ENCODE measurements at regions not wholly inside any gene's neighbourhood (a gene's known extent, or its start where the extent isn't known, plus 50 kb on each side); places are given as distances from the start of the nearest gene placed in this dataset.
"Not testable (repeated sequence)": the region's sequence is repeated elsewhere in the genome, so short reads cannot be mapped to it uniquely, and the experiment has no call there.

- DNase-seq (ENCODE audit: low read depth in 2 of 3, low spot score in 2 of 3), result no peak
Measured at GRCh38 chr2:82237994-82238662, 1933.6 kb upstream of the LRRTM1 start.

- DNase-seq (ENCODE audit: low read depth in 2 of 3, low spot score in 2 of 3), result no peak
Measured at GRCh38 chr2:82234283-82234874, 1929.8 kb upstream of the LRRTM1 start.

- no peak for DNase-seq (ENCODE audit: low read depth in 2 of 3, low spot score in 2 of 3)
Measured at GRCh38 chr2:82233806-82234205, 1929.3 kb upstream of the LRRTM1 start.

- no peak for DNase-seq (ENCODE audit: low read depth in 2 of 3, low spot score in 2 of 3)
Measured at GRCh38 chr2:82230406-82230805, 1925.9 kb upstream of the LRRTM1 start.

GRCh38 chr2:82226441-82226840 is 1921.9 kb upstream of the LRRTM1 start:
- no peak for DNase-seq (ENCODE audit: low read depth in 2 of 3, low spot score in 2 of 3)

GRCh38 chr2:82224301-82224940 is 1919.9 kb upstream of the LRRTM1 start:
- DNase-seq (ENCODE audit: low read depth in 2 of 3, low spot score in 2 of 3), result no peak

GRCh38 chr2:82215212-82215611 is 1910.7 kb upstream of the LRRTM1 start:
- DNase-seq (ENCODE audit: low read depth in 2 of 3, low spot score in 2 of 3), result no peak

- no peak for DNase-seq (ENCODE audit: low read depth in 2 of 3, low spot score in 2 of 3)
Measured at GRCh38 chr2:82199493-82199852, 1894.9 kb upstream of the LRRTM1 start.

- DNase-seq (ENCODE audit: low read depth in 2 of 3, low spot score in 2 of 3), result no peak
Measured at GRCh38 chr2:82198809-82199492, 1894.4 kb upstream of the LRRTM1 start.

GRCh38 chr2:82182270-82182669 is 1877.7 kb upstream of the LRRTM1 start:
- no peak for DNase-seq (ENCODE audit: low read depth in 2 of 3, low spot score in 2 of 3)

GRCh38 chr2:82175210-82175609 is 1870.7 kb upstream of the LRRTM1 start:
- not testable (repeated sequence) for DNase-seq (ENCODE audit: low read depth in 2 of 3, low spot score in 2 of 3)

- no peak for DNase-seq (ENCODE audit: low read depth in 2 of 3, low spot score in 2 of 3)
Measured at GRCh38 chr2:82172483-82172882, 1867.9 kb upstream of the LRRTM1 start.

GRCh38 chr2:82169379-82169778 is 1864.8 kb upstream of the LRRTM1 start:
- no peak for DNase-seq (ENCODE audit: low read depth in 2 of 3, low spot score in 2 of 3)

- DNase-seq (ENCODE audit: low read depth in 2 of 3, low spot score in 2 of 3), result no peak
Measured at GRCh38 chr2:82165377-82165776, 1860.8 kb upstream of the LRRTM1 start.

GRCh38 chr2:82158150-82158549 is 1853.6 kb upstream of the LRRTM1 start:
- no peak for DNase-seq (ENCODE audit: low read depth in 2 of 3, low spot score in 2 of 3)

GRCh38 chr2:82155469-82155868 is 1850.9 kb upstream of the LRRTM1 start:
- no peak for DNase-seq (ENCODE audit: low read depth in 2 of 3, low spot score in 2 of 3)

- no peak for DNase-seq (ENCODE audit: low read depth in 2 of 3, low spot score in 2 of 3)
Measured at GRCh38 chr2:82143343-82143742, 1838.8 kb upstream of the LRRTM1 start.

GRCh38 chr2:82139979-82140611 is 1835.5 kb upstream of the LRRTM1 start:
- no peak for DNase-seq (ENCODE audit: low read depth in 2 of 3, low spot score in 2 of 3)

GRCh38 chr2:82137441-82137840 is 1832.9 kb upstream of the LRRTM1 start:
- DNase-seq (ENCODE audit: low read depth in 2 of 3, low spot score in 2 of 3), result no peak

GRCh38 chr2:82128051-82128450 is 1823.5 kb upstream of the LRRTM1 start:
- no peak for DNase-seq (ENCODE audit: low read depth in 2 of 3, low spot score in 2 of 3)

- no peak for DNase-seq (ENCODE audit: low read depth in 2 of 3, low spot score in 2 of 3)
Measured at GRCh38 chr2:82124629-82125028, 1820.1 kb upstream of the LRRTM1 start.
